K562 (cell line): ENCODE measurements at regions not wholly inside any gene's neighbourhood (a gene's known extent, or its start where the extent isn't known, plus 50 kb on each side); places are given as distances from the start of the nearest gene placed in this dataset.

ENCODE experiments used
- ATAC-seq: fragments of 200-7000 bp; cut with Tn5 transposase; 3 replicates; pipeline ENCODE4 v1.9.1; 2020; ENCODE audit warnings: moderate library complexity
- BruUV-seq: library from RNA; stranded (reverse); fragments of 400-500 nt; replicated peaks from 2 replicates; lab custom pipeline; 2021; lab: Mats Ljungman, UMichigan
- CTCF ChIA-PET: fragments of 300-600 bp; formaldehyde crosslinking; extraction: SDS; loops from one replicate; lab custom pipeline; 2021; ENCODE audit warnings: low intra/inter-chr PET ratio; lab: Yijun Ruan, JAX
- POLR2A ChIA-PET: fragments of 300-600, 350-650 bp; sonication (Branson Sonifier 250); formaldehyde crosslinking; extraction: SDS; loops from one replicate; lab custom pipeline; 2021; ENCODE audit warnings: antibody characterized with exemption, inconsistent platforms; lab: Yijun Ruan, JAX
- DNase-seq, 4 experiments: peaks; one replicate each; pipeline versions ENCODE4 v3.0.0 to v3.0.0-alpha.2; 2011 to 2018; ENCODE audit warnings: low spot score in 3 of 4, mixed read lengths in 3 of 4; ENCODE audit errors: extremely low read depth in 1 of 4
- FAIRE-seq: peaks from 2 replicates; lab custom pipeline; 2011; peaks lifted over from hg19 to GRCh38; lab: Jason Lieb, UNC
- H2AFZ ChIP-seq: 2 replicates; pipeline ENCODE4 v1.6.0; 2011; ENCODE audit warnings: low read depth, low read length, control low read depth, inconsistent platforms
- H3K27ac ChIP-seq: fragments of 200-600 bp; 3 replicates; pipeline ENCODE4 v1.8.0; 2011; ENCODE audit warnings: low read depth, mild to moderate bottlenecking, control low read depth, inconsistent platforms, low read length, moderate library complexity, mixed read lengths; ENCODE audit errors: extremely low read depth
- H3K27me3 ChIP-seq, 2 experiments: fragments of 300-600 bp in 1 of 2; 2 replicates in 1 of 2; 3 replicates in 1 of 2; pipeline versions ENCODE4 v1.6.0 to v1.8.0; 2011; ENCODE audit warnings: inconsistent platforms in 2 of 2, low read length in 2 of 2, mild to moderate bottlenecking in 1 of 2, mixed read lengths in 1 of 2, moderate library complexity in 1 of 2; ENCODE audit not compliant: control insufficient read depth in 2 of 2, insufficient read depth in 2 of 2
- H3K36me3 ChIP-seq: fragments of 300-600 bp; 3 replicates; pipeline ENCODE4 v1.8.0; 2011; ENCODE audit warnings: mild to moderate bottlenecking, low read length, inconsistent platforms; ENCODE audit not compliant: control insufficient read depth, insufficient read depth
- H3K4me1 ChIP-seq, 2 experiments: fragments of 200-600 bp in 1 of 2; replicated peaks in 1 of 2; 2 replicates in 1 of 2; 3 replicates in 1 of 2; pipeline versions ENCODE4 v1.5.1 to v1.8.0; 2011; ENCODE audit warnings: inconsistent platforms in 2 of 2, low read length in 2 of 2, mild to moderate bottlenecking in 1 of 2, mixed read lengths in 1 of 2, moderate library complexity in 1 of 2; ENCODE audit not compliant: control insufficient read depth in 2 of 2, insufficient read depth in 2 of 2
- H3K4me2 ChIP-seq: 2 replicates; pipeline ENCODE4 v1.6.1; 2011; ENCODE audit warnings: low read length, control low read depth, inconsistent platforms, mixed read lengths; ENCODE audit not compliant: insufficient read depth
- H3K4me3 ChIP-seq: fragments of 200-600 bp; sonication (generic), shearing (Covaris generic); 2 replicates; pipeline ENCODE4 v1.5.1; 2016; ENCODE audit warnings: control low read depth, inconsistent platforms
- H3K79me2 ChIP-seq: fragments of 200-600 bp; 3 replicates; pipeline ENCODE4 v1.8.0; 2011; ENCODE audit warnings: low read length, inconsistent platforms; ENCODE audit not compliant: control insufficient read depth, insufficient read depth
- H3K9ac ChIP-seq, 2 experiments: 2 replicates each; pipeline versions ENCODE4 v1.6.0 to v1.6.1; 2011; ENCODE audit warnings: low read depth in 2 of 2, low read length in 2 of 2, control low read depth in 1 of 2, inconsistent platforms in 1 of 2, mild to moderate bottlenecking in 1 of 2, mixed read lengths in 1 of 2; ENCODE audit not compliant: insufficient read depth in 1 of 2
- H3K9me1 ChIP-seq: one replicate; pipeline ENCODE4 v1.6.0; 2011; ENCODE audit warnings: inconsistent platforms, mild to moderate bottlenecking, low read length, moderate library complexity; ENCODE audit not compliant: control insufficient read depth, insufficient read depth
- H3K9me3 ChIP-seq: replicated peaks from 2 replicates; pipeline ENCODE4 v1.5.1; 2011; ENCODE audit warnings: low read depth, low read length, inconsistent platforms; ENCODE audit not compliant: control insufficient read depth, insufficient read depth
- H4K20me1 ChIP-seq: replicated peaks from 2 replicates; pipeline ENCODE4 v1.6.1; 2011; ENCODE audit warnings: low read length, inconsistent platforms, mixed read lengths; ENCODE audit not compliant: control insufficient read depth, insufficient read depth
- NR2C2 ChIP-seq, 2 experiments: fragments of 200-800 bp in 1 of 2; sonication (Bioruptor generic) in 1 of 2; sonication (generic) in 1 of 2; formaldehyde crosslinking in 1 of 2; IDR thresholded peaks; 2 replicates each; pipeline versions ENCODE4 v1.6.1 to v1.8.0; 2016 to 2022; ENCODE audit warnings: mild to moderate bottlenecking in 1 of 2, missing compliant biosample characterization in 1 of 2, missing genetic modification characterization in 1 of 2, missing genetic modification reagents in 1 of 2
- ZNF41 ChIP-seq: fragments of 250-450 bp; sonication (Bioruptor Pico); conservative IDR thresholded peaks from 2 replicates; pipeline ENCODE4 v1.4.0; 2020; ENCODE audit warnings: mild to moderate bottlenecking
- WGBS: fragments of 100-300 bp; shearing (Covaris generic); methylation state at CpG from one replicate; pipeline ENCODE4 v1.1.6; 2016; ENCODE audit warnings: low coverage, mixed read lengths; ENCODE audit not compliant: insufficient coverage; ENCODE audit errors: missing lambda C conversion rate; 5-methylcytosine and 5-hydroxymethylcytosine counted together
- in situ Hi-C: fragments of 300-500 bp; cut with MboI; formaldehyde crosslinking; loops from 4 replicates; pipeline ENCODE4 v1.15.0; 2018; ENCODE audit warnings: inconsistent platforms, mixed read lengths
- intact Hi-C: fragments of 100-400 bp; cut with micrococcal nuclease; formaldehyde crosslinking; loops from 2 replicates; pipeline ENCODE4 v1.14.2; 2022
- TF ChIP-seq, protein P1 (sequence below): fragments of 450-650 bp; IDR thresholded peaks from 2 replicates; pipeline ENCODE4 v1.6.1; 2016; ENCODE audit warnings: low read depth
- TF ChIP-seq, protein P2 (sequence below): fragments of 150-350 bp; IDR thresholded peaks from 2 replicates; pipeline ENCODE4 v1.6.1; 2014; ENCODE audit warnings: low read depth, mild to moderate bottlenecking, low read length, borderline replicate concordance

DNA sequence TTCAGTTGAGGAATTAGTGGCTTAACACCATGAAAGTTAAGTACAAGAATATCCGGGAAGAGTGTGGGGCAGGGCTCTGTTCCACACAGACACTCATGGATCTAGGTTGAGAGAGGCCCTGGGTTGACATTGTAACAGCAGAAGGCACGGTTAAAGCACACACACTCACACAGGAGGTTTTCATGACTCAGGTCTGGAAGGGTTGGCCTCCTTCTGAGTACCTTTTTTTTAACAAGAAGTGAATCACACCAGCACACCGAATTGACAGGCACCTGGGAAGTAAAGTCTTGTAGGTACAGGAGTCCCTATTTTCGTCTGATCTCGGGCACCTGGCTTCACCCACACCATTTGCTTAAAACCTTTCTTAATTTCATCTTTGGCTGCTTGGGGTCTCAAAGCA lies 509.4 kb upstream of the ADARB2 start (continued):
- TF ChIP-seq, protein P1, sequence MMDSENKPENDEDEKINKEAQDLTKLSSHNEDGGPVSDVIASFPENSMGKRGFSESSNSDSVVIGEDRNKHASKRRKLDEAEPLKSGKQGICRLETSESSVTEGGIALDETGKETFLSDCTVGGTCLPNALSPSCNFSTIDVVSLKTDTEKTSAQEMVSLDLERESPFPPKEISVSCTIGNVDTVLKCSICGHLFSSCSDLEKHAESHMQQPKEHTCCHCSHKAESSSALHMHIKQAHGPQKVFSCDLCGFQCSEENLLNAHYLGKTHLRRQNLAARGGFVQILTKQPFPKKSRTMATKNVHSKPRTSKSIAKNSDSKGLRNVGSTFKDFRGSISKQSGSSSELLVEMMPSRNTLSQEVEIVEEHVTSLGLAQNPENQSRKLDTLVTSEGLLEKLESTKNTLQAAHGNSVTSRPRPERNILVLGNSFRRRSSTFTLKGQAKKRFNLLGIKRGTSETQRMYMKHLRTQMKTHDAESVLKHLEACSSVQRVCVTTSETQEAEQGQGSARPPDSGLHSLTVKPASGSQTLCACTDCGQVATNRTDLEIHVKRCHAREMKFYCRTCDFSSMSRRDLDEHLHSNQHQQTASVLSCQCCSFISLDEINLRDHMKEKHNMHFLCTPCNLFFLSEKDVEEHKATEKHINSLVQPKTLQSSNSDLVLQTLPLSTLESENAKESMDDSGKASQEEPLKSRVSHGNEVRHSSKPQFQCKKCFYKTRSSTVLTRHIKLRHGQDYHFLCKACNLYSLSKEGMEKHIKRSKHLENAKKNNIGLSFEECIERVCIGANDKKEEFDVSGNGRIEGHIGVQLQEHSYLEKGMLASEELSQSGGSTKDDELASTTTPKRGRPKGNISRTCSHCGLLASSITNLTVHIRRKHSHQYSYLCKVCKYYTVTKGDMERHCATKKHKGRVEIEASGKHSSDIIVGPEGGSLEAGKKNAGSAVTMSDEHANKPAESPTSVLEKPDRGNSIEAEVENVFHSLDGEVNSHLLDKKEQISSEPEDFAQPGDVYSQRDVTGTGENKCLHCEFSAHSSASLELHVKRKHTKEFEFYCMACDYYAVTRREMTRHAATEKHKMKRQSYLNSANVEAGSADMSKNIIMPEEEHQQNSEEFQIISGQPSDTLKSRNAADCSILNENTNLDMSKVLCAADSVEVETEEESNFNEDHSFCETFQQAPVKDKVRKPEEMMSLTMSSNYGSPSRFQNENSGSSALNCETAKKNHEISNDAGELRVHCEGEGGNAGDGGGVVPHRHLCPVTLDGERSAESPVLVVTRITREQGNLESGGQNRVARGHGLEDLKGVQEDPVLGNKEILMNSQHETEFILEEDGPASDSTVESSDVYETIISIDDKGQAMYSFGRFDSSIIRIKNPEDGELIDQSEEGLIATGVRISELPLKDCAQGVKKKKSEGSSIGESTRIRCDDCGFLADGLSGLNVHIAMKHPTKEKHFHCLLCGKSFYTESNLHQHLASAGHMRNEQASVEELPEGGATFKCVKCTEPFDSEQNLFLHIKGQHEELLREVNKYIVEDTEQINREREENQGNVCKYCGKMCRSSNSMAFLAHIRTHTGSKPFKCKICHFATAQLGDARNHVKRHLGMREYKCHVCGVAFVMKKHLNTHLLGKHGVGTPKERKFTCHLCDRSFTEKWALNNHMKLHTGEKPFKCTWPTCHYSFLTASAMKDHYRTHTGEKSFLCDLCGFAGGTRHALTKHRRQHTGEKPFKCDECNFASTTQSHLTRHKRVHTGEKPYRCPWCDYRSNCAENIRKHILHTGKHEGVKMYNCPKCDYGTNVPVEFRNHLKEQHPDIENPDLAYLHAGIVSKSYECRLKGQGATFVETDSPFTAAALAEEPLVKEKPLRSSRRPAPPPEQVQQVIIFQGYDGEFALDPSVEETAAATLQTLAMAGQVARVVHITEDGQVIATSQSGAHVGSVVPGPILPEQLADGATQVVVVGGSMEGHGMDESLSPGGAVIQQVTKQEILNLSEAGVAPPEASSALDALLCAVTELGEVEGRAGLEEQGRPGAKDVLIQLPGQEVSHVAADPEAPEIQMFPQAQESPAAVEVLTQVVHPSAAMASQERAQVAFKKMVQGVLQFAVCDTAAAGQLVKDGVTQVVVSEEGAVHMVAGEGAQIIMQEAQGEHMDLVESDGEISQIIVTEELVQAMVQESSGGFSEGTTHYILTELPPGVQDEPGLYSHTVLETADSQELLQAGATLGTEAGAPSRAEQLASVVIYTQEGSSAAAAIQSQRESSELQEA: no peak

DNA sequence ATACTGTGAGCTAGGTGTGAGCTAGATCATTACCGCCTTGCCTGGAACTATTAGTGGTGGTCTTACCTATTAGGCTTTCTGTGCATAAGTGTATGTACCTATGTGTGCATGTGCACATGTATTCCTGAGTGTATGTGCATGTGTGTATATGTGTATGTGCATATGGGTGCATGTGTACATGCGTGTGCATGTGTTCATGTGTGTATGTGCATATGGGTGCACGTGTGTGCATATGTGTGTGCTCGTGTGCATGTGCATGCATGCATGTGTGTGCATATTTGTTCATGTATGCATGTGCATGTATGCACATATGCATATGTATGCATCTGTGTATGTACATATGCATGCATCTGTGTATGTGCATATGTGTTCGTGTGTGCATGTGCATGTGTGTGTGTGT lies 508.3 kb upstream of the ADARB2 start:
- no peaks in the 10 kb centered on the region for H3K9me1 ChIP-seq
- 1% methylated on average over 5 of the region's 5 CpGs for WGBS
- intact Hi-C loops: no loop called here
- ATAC-seq (no peak), FAIRE-seq (no peak)
- H3K36me3 ChIP-seq: no peaks in the 10 kb centered on the region
- H3K4me2 ChIP-seq: no peak overlapping the region
- BruUV-seq: no TSS peak
- H2AFZ ChIP-seq: no peak overlapping the region
- H4K20me1 ChIP-seq: no peaks in the 10 kb centered on the region
- TF ChIP-seq ZNF41 (CRISPR knock-in tag) (no peak), NR2C2 (CRISPR knock-in tag; IDR thresholded peaks at IDR 0.05) (no peak), NR2C2 (tag; IDR thresholded peaks at IDR 0.05) (no peak)
- TF ChIP-seq, protein P2, sequence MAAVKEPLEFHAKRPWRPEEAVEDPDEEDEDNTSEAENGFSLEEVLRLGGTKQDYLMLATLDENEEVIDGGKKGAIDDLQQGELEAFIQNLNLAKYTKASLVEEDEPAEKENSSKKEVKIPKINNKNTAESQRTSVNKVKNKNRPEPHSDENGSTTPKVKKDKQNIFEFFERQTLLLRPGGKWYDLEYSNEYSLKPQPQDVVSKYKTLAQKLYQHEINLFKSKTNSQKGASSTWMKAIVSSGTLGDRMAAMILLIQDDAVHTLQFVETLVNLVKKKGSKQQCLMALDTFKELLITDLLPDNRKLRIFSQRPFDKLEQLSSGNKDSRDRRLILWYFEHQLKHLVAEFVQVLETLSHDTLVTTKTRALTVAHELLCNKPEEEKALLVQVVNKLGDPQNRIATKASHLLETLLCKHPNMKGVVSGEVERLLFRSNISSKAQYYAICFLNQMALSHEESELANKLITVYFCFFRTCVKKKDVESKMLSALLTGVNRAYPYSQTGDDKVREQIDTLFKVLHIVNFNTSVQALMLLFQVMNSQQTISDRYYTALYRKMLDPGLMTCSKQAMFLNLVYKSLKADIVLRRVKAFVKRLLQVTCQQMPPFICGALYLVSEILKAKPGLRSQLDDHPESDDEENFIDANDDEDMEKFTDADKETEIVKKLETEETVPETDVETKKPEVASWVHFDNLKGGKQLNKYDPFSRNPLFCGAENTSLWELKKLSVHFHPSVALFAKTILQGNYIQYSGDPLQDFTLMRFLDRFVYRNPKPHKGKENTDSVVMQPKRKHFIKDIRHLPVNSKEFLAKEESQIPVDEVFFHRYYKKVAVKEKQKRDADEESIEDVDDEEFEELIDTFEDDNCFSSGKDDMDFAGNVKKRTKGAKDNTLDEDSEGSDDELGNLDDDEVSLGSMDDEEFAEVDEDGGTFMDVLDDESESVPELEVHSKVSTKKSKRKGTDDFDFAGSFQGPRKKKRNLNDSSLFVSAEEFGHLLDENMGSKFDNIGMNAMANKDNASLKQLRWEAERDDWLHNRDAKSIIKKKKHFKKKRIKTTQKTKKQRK: no peak
- TF ChIP-seq, all 486 proteins: peak for 0
- in situ Hi-C loops: no loop called here
- Histone ChIP-seq H3K79me2 (no peaks in the 10 kb centered on the region), H3K27me3 (no peaks in the 10 kb centered on the region), H3K4me1 (no peaks in the 10 kb centered on the region), H3K9ac (no peak overlapping the region), H3K9me3 (no peaks in the 10 kb centered on the region), H3K27ac (no peak overlapping the region), H3K4me3 (no peak overlapping the region)
- ChIA-PET POLR2A (no interaction called here), CTCF (no interaction called here)
- DNase-seq: no peak
